Fibroblast of lung (primary cell): ENCODE measurements at regions not wholly inside any gene's neighbourhood (a gene's known extent, or its start where the extent isn't known, plus 50 kb on each side); places are given as distances from the start of the nearest gene placed in this dataset.

Experiments
- DNase-seq, 2 donors: peaks; one replicate each; pipeline versions ENCODE4 v3.0.0 to v3.0.0-alpha.2; 2010; ENCODE audit warnings: low read depth in 2 of 2
- H2AFZ ChIP-seq: 2 replicates; pipeline ENCODE4 v1.5.1; 2012; ENCODE audit warnings: low read length, control low read depth, inconsistent platforms
- H3K27ac ChIP-seq: 2 replicates; pipeline ENCODE4 v1.5.1; 2011; ENCODE audit warnings: low read length, control low read depth; ENCODE audit not compliant: insufficient read depth
- H3K27me3 ChIP-seq: 2 replicates; pipeline ENCODE4 v1.5.1; 2011; ENCODE audit warnings: mild to moderate bottlenecking, low read length; ENCODE audit not compliant: control insufficient read depth, insufficient read depth
- H3K36me3 ChIP-seq: 2 replicates; pipeline ENCODE4 v1.5.1; 2011; ENCODE audit warnings: low read length; ENCODE audit not compliant: control insufficient read depth, insufficient read depth
- H3K4me1 ChIP-seq: 2 replicates; pipeline ENCODE4 v1.5.1; 2011; ENCODE audit warnings: low read length; ENCODE audit not compliant: control insufficient read depth, insufficient read depth; ENCODE audit errors: extremely low read depth
- H3K4me2 ChIP-seq: 2 replicates; pipeline ENCODE4 v1.5.1; 2011; ENCODE audit warnings: low read length, control low read depth; ENCODE audit not compliant: insufficient read depth; ENCODE audit errors: extremely low read depth
- H3K4me3 ChIP-seq, 4 experiments: fragments of 200-600 bp in 1 of 4; sonication (generic) in 1 of 4; replicated peaks in 1 of 4; 2 replicates each; pipeline ENCODE4 v1.5.1; 2011 to 2016; ENCODE audit warnings: low read length in 4 of 4, low read depth in 3 of 4, mild to moderate bottlenecking in 3 of 4, control low read depth in 2 of 4, inconsistent platforms in 1 of 4, mixed read lengths in 1 of 4; ENCODE audit not compliant: insufficient read depth in 1 of 4; ENCODE audit errors: control extremely low read depth in 1 of 4
- H3K79me2 ChIP-seq: 2 replicates; pipeline ENCODE4 v1.5.1; 2012; ENCODE audit warnings: mild to moderate bottlenecking, low read length, inconsistent platforms; ENCODE audit not compliant: control insufficient read depth, insufficient read depth
- H3K9ac ChIP-seq: 2 replicates; pipeline ENCODE4 v1.5.1; 2011; ENCODE audit warnings: mild to moderate bottlenecking, low read length, control low read depth; ENCODE audit not compliant: insufficient read depth
- H3K9me3 ChIP-seq: 2 replicates; pipeline ENCODE4 v1.5.1; 2012; ENCODE audit warnings: low read depth, low read length; ENCODE audit not compliant: control insufficient read depth, insufficient read depth
- H4K20me1 ChIP-seq: 2 replicates; pipeline ENCODE4 v1.5.1; 2011; ENCODE audit warnings: low read length; ENCODE audit not compliant: control insufficient read depth, insufficient read depth; ENCODE audit errors: extremely low read depth
- CTCF ChIP-seq, 2 donors: IDR thresholded peaks in 1 of 2; conservative IDR thresholded peaks in 1 of 2; 1 replicate in 1 of 2; 2 replicates in 1 of 2; pipeline ENCODE4 v1.5.1; 2011 to 2012; ENCODE audit warnings: low read length in 2 of 2, control low read depth in 1 of 2, inconsistent platforms in 1 of 2, low read depth in 1 of 2, mild to moderate bottlenecking in 1 of 2
- EZH2 ChIP-seq: IDR thresholded peaks from 2 replicates; pipeline ENCODE4 v1.5.1; 2012; ENCODE audit warnings: low read length, control low read depth, mild to moderate bottlenecking; ENCODE audit errors: missing control alignments

- Histone ChIP-seq H3K4me2 (no peak overlapping the region), H3K27me3 (no peaks in the 10 kb centered on the region), H3K9ac (no peak overlapping the region), H3K4me3 (no peak overlapping the region), H2AFZ (no peak overlapping the region), H3K27ac (no peak overlapping the region), H4K20me1 (no peaks in the 10 kb centered on the region), H3K79me2 (no peaks in the 10 kb centered on the region), H3K4me1 (peaks cover 1% of the 10 kb centered on the region), H3K36me3 (no peaks in the 10 kb centered on the region), H3K9me3 (no peaks in the 10 kb centered on the region)
- TF ChIP-seq EZH2 (no peak), CTCF (conservative IDR thresholded peaks at IDR 0.05 in 1 of 2, IDR thresholded peaks at IDR 0.05 in 1 of 2; ENCODE audit: low read depth in 1 of 2, low read length in 2 of 2) (no peak)
- no peak for DNase-seq
Observed at GRCh38 chr5:17370651-17371050, 127.4 kb upstream of the TAF11L2 start.

- no peaks in the 10 kb centered on the region for H4K20me1 ChIP-seq
- H3K9ac ChIP-seq, result no peak overlapping the region
- H3K4me3 ChIP-seq, result no peak overlapping the region
- H3K79me2 ChIP-seq, result no peaks in the 10 kb centered on the region
- no peak overlapping the region for H2AFZ ChIP-seq
- H3K4me2 ChIP-seq, result no peak overlapping the region
- peaks cover 3% of the 10 kb centered on the region for H3K4me1 ChIP-seq
- no peaks in the 10 kb centered on the region for H3K36me3 ChIP-seq
- TF ChIP-seq CTCF (conservative IDR thresholded peaks at IDR 0.05 in 1 of 2, IDR thresholded peaks at IDR 0.05 in 1 of 2; ENCODE audit: low read depth in 1 of 2, low read length in 2 of 2) (no peak), EZH2 (no peak)
- no peaks in the 10 kb centered on the region for H3K9me3 ChIP-seq
- H3K27ac ChIP-seq, result no peak overlapping the region
- no peak for DNase-seq
- H3K27me3 ChIP-seq, result no peaks in the 10 kb centered on the region
Observed at GRCh38 chr5:17373406-17373805, 124.6 kb upstream of the TAF11L2 start.

GRCh38 chr5:17373814-17374556 lies 124.0 kb upstream of the TAF11L2 start:
- Histone ChIP-seq H3K4me3 (no peak overlapping the region), H3K9ac (no peak overlapping the region), H3K36me3 (no peaks in the 10 kb centered on the region), H3K4me2 (no peak overlapping the region), H3K9me3 (no peaks in the 10 kb centered on the region), H3K27ac (no peak overlapping the region), H3K79me2 (no peaks in the 10 kb centered on the region), H3K27me3 (no peaks in the 10 kb centered on the region), H3K4me1 (peaks cover 3% of the 10 kb centered on the region), H2AFZ (no peak overlapping the region), H4K20me1 (no peaks in the 10 kb centered on the region)
- peak in 1 of 2 donors; percentile 86 for DNase-seq
- no peak for TF ChIP-seq CTCF (conservative IDR thresholded peaks at IDR 0.05 in 1 of 2, IDR thresholded peaks at IDR 0.05 in 1 of 2; ENCODE audit: low read depth in 1 of 2, low read length in 2 of 2)
- no peak for TF ChIP-seq EZH2
